Chondrocyte (in vitro differentiated cells): ENCODE measurements at regions not wholly inside any gene's neighbourhood (a gene's known extent, or its start where the extent isn't known, plus 50 kb on each side); places are given as distances from the start of the nearest gene placed in this dataset.

Source experiments
- DNase-seq: peaks from one replicate; pipeline ENCODE4 v3.0.0; 2021; ENCODE audit warnings: mixed read lengths, low spot score
- H3K27ac Mint-ChIP-seq: one replicate; pipeline ENCODE4 v1.8.0; 2021; ENCODE audit warnings: mild to moderate bottlenecking, moderate library complexity, mixed read lengths; ENCODE audit not compliant: unreplicated experiment
- H3K27me3 Mint-ChIP-seq: 2 replicates; pipeline ENCODE4 v1.8.0; 2021; ENCODE audit warnings: low read depth, mixed read lengths
- H3K36me3 Mint-ChIP-seq: 2 replicates; pipeline ENCODE4 v1.8.0; 2021; ENCODE audit warnings: low read depth, mixed read lengths
- H3K4me1 Mint-ChIP-seq: 2 replicates; pipeline ENCODE4 v1.8.0; 2021; ENCODE audit warnings: low read depth, mild to moderate bottlenecking, mixed read lengths
- H3K4me3 Mint-ChIP-seq: one replicate; pipeline ENCODE4 v1.8.0; 2021; ENCODE audit warnings: mild to moderate bottlenecking, moderate library complexity, mixed read lengths; ENCODE audit not compliant: unreplicated experiment
- H3K9me3 Mint-ChIP-seq: 2 replicates; pipeline ENCODE4 v1.8.0; 2021; ENCODE audit warnings: low read depth, mixed read lengths
- TF ChIP-seq, protein P1 (sequence below): fragments of 200-600 bp; sonication (generic); IDR thresholded peaks from 2 replicates; pipeline ENCODE4 v1.5.0; 2021; ENCODE audit warnings: antibody characterized with exemption, mild to moderate bottlenecking, moderate library complexity

DNA sequence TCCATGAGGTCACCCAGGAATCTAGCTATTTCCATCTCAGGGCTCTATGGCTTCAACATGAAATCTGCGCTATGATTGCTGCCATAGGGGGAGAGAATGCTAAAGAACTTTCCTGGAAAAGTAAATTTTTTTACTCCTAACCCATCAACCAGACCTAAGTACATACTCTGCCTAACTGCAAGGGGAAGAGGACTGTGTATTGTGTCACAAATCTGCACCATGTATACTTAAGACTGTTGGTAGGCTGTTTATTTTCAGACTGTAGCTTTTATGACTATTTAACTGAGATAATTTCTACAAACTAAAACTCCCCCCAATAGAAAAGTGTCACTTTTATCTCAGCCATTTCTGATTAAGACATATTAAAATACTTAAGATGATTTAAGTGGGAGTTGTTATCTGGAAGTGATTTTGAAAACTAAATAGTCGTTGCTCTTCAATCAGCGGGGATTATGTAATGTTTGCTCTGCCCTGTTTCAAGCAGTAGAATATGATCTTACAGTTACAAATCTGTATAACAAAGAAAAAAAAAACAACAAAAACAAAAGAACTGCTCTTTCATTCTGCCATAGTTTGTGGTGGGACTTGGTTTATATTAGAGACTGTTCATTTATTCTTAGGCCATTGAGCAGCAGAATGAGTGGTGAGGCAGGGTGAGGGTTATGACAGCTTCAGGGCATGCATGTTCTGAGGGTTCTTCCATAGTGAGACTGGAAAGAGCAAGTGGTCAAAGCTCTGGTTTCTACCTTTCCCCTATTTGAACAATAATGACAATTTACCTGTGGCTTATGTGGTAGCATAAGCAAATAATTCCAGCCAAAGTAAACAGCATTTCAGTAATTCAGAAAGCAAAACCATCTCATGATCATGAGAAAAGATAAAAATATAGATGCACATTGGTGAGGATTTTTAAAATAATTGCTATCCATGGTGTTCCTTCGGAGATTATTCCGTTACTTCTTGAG is 126.3 kb upstream of the CEP162 start:
- Mint-ChIP-seq H3K4me3 (no peak overlapping the region), H3K27me3 (peaks cover 14% of the 10 kb centered on the region), H3K9me3 (peaks cover 6% of the 10 kb centered on the region), H3K4me1 (no peaks in the 10 kb centered on the region), H3K27ac (no peak overlapping the region), H3K36me3 (no peaks in the 10 kb centered on the region)
- DNase-seq, result no peak
- TF ChIP-seq, protein P1, sequence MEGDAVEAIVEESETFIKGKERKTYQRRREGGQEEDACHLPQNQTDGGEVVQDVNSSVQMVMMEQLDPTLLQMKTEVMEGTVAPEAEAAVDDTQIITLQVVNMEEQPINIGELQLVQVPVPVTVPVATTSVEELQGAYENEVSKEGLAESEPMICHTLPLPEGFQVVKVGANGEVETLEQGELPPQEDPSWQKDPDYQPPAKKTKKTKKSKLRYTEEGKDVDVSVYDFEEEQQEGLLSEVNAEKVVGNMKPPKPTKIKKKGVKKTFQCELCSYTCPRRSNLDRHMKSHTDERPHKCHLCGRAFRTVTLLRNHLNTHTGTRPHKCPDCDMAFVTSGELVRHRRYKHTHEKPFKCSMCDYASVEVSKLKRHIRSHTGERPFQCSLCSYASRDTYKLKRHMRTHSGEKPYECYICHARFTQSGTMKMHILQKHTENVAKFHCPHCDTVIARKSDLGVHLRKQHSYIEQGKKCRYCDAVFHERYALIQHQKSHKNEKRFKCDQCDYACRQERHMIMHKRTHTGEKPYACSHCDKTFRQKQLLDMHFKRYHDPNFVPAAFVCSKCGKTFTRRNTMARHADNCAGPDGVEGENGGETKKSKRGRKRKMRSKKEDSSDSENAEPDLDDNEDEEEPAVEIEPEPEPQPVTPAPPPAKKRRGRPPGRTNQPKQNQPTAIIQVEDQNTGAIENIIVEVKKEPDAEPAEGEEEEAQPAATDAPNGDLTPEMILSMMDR, result no peak

DNA sequence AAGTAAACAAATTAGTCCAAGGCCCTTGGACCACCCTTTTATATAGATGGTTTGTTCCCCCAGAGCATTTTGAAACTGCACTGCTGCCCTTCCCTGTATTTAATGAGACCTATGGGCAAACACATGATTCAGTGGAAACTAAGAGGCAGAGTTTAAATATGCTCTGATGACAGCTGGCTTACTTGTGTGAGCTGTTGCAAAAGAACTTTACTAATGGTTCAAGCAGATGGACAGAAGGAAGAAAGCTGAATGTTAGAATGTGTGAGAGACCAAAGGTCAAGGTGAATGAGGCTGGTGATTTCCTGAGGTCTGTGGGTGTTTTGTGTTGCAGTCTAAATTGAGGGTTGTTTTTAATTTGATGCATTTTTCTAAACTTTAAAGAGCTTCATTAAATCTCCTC is 123.0 kb upstream of the CEP162 start:
- Mint-ChIP-seq H3K9me3 (peaks cover 4% of the 10 kb centered on the region), H3K27ac (no peak overlapping the region), H3K4me3 (no peak overlapping the region), H3K27me3 (peaks cover 17% of the 10 kb centered on the region), H3K36me3 (no peaks in the 10 kb centered on the region), H3K4me1 (no peaks in the 10 kb centered on the region)
- TF ChIP-seq, protein P1, result no peak
- DNase-seq, result no peak

DNA sequence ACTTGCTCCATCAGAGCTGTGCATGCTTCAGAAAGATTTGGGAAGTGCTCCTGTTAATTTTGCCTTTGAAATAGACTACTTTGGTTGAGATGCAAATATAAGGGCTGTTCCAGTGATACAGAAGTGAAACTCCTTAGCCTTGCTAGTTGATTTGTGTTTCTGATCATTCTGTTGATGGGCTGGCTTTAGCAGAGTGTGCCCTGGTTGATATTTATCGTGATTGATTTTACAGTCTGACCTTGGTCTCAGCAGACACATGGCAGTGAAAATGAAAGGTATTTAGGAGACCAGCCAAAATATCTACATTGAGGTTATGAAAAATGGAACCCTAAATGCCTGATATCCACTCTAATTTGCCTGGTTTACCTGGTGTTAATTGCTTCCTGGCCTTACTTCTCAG is 122.1 kb upstream of the CEP162 start:
- H3K4me1 Mint-ChIP-seq, result no peaks in the 10 kb centered on the region
- TF ChIP-seq, protein P1, result no peak
- H3K27ac Mint-ChIP-seq, result no peak overlapping the region
- no peak for DNase-seq
- H3K4me3 Mint-ChIP-seq, result no peak overlapping the region
- H3K9me3 Mint-ChIP-seq, result no peaks in the 10 kb centered on the region
- H3K27me3 Mint-ChIP-seq, result peaks cover 22% of the 10 kb centered on the region
- H3K36me3 Mint-ChIP-seq, result no peaks in the 10 kb centered on the region

DNA sequence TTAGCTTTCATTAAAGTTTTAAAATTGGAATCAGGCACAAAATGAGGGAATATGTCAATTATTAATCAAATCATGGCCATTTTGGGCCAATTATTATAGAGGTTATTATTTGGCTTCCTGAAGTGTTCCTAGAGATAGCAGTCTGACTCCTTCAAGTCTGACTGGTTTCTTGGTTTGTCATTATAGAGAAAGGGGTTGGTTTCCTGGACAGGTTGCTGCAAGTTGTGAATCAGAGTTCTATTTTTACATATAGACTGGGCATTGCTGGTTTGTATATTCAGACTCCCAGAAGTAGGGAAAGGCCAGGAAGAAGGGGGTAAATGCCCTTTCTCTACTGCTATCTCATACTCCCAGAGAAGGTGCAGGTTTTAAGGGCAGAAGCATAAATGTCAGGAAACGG is 121.4 kb upstream of the CEP162 start:
- Mint-ChIP-seq H3K27me3 (peaks cover 26% of the 10 kb centered on the region), H3K27ac (no peak overlapping the region), H3K4me3 (no peak overlapping the region), H3K4me1 (no peaks in the 10 kb centered on the region), H3K9me3 (no peaks in the 10 kb centered on the region), H3K36me3 (no peaks in the 10 kb centered on the region)
- TF ChIP-seq, protein P1, result no peak
- DNase-seq, result no peak

DNA sequence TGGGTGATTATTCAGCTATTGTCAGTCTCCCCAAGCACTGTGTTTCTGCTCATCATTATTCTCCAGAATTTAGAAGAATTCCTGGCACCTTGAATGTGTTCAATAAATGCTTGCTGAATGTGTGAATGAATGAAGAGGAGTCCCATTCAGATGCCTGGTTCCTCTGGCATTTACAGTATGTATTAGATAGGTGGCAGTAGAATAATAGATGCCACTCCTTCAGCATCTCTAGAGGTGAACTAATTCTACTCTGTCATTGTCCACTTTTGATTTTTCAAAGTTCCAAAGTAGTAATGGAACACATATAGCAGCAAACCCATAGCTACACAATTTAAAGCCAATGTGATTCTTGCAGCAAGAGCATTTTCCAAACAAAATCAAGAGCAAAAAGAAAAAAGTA is 118.9 kb upstream of the CEP162 start:
- TF ChIP-seq, protein P1, result peak; percentile 55
- no peak for DNase-seq

More for the DNA sequence above, 118.9 kb upstream of the CEP162 start:
- no peak overlapping the region for H3K4me3 Mint-ChIP-seq
- no peaks in the 10 kb centered on the region for H3K36me3 Mint-ChIP-seq
- H3K9me3 Mint-ChIP-seq, result no peaks in the 10 kb centered on the region
- H3K27me3 Mint-ChIP-seq, result peaks cover 23% of the 10 kb centered on the region
- no peaks in the 10 kb centered on the region for H3K4me1 Mint-ChIP-seq
- H3K27ac Mint-ChIP-seq, result no peak overlapping the region
